VCaP (cell line): ENCODE measurements at regions not wholly inside any gene's neighbourhood (a gene's known extent, or its start where the extent isn't known, plus 50 kb on each side); places are given as distances from the start of the nearest gene placed in this dataset.

Source experiments
- H3K27ac ChIP-seq: fragments of 450-650 bp; 2 replicates; pipeline ENCODE4 v1.5.1; 2017
- CTCF ChIP-seq: fragments of 450-650 bp; conservative IDR thresholded peaks from 2 replicates; pipeline ENCODE4 v1.5.1; 2017; ENCODE audit warnings: mild to moderate bottlenecking, moderate library complexity

GRCh38 chr9:115775659-115776058, 377.9 kb upstream of the PAPPA start:
- no peak overlapping the region for H3K27ac ChIP-seq
- no peak for TF ChIP-seq CTCF

- no peak for TF ChIP-seq CTCF
- H3K27ac ChIP-seq, result no peak overlapping the region
Observed at GRCh38 chr9:115777610-115778009, 376.0 kb upstream of the PAPPA start.

- no peak for TF ChIP-seq CTCF
- H3K27ac ChIP-seq, result no peak overlapping the region
Observed at GRCh38 chr9:115781070-115781736, 372.4 kb upstream of the PAPPA start.

GRCh38 chr9:115786321-115786720, 367.3 kb upstream of the PAPPA start:
- H3K27ac ChIP-seq, result no peak overlapping the region
- no peak for TF ChIP-seq CTCF

GRCh38 chr9:115790520-115790919, 363.1 kb upstream of the PAPPA start:
- TF ChIP-seq CTCF, result no peak
- H3K27ac ChIP-seq, result no peak overlapping the region

- no peak overlapping the region for H3K27ac ChIP-seq
- TF ChIP-seq CTCF, result no peak
Observed at GRCh38 chr9:115794921-115795475, 358.6 kb upstream of the PAPPA start.

- H3K27ac ChIP-seq, result no peak overlapping the region
- TF ChIP-seq CTCF, result no peak
Observed at GRCh38 chr9:115799734-115800133, 353.9 kb upstream of the PAPPA start.
